GM12892 (cell line): ENCODE measurements at regions not wholly inside any gene's neighbourhood (a gene's known extent, or its start where the extent isn't known, plus 50 kb on each side); places are given as distances from the start of the nearest gene placed in this dataset.

Experiments
- POLR2AphosphoS5 ChIP-seq: IDR thresholded peaks from 2 replicates; pipeline ENCODE4 v1.6.1; 2011; ENCODE audit warnings: low read depth, low read length, control low read depth
- TAF1 ChIP-seq: IDR thresholded peaks from 2 replicates; pipeline ENCODE4 v1.6.1; 2011; ENCODE audit warnings: low read depth, mild to moderate bottlenecking, control low read depth, low read length, borderline replicate concordance

- no peak for TF ChIP-seq POLR2AphosphoS5
- TF ChIP-seq TAF1 = no peak
Measured at GRCh38 chr10:130656187-130656575, 520.0 kb downstream of the GLRX3 start.
